Ramos (cell line): ENCODE measurements at regions not wholly inside any gene's neighbourhood (a gene's known extent, or its start where the extent isn't known, plus 50 kb on each side); places are given as distances from the start of the nearest gene placed in this dataset.
"Not testable (repeated sequence)": the region's sequence is repeated elsewhere in the genome, so short reads cannot be mapped to it uniquely, and the experiment has no call there.

Source experiments
- in situ Hi-C: fragments of 300-500 bp; cut with MboI; formaldehyde crosslinking; loops from one replicate; pipeline ENCODE4 v1.14.3; 2022; ENCODE audit warnings: low sequenced_read_pairs; ENCODE audit not compliant: unreplicated experiment

DNA sequence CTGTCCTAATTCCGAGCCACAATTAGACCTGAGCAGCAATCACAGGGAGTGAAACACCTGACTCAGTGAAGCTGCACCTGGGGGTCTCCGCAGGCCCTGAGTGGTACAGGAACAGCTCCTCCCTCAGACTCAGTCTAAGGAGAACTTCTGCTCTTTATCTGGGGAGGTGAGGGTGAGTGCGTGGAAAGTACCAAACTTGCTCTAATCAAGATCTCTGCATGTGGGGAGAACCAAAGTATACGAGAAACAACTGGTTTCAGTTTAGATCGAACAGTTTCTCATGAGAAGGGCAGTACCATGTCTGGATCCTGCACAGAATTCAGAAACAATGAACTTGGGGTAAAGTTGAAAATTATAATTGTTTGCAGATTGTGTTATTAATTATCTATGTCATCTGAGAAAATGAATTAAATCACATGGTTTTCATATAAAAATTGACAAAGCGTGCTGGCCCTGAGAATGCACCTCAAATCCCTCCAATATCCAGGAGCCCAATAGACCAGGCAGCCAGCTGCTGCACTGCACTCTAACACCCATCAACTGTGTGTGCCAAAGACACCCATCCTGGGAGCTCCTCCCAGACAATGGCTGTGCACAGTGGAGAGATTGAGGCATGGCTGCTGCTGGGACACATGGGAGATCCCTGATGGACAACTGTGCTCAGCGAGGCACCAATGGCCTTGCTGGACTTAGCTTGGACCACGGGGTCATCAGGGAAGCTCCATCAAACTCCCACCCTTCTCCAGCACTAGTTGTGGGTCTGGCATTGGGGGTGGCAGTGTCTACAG is 803.8 kb downstream of the TMEM121 start:
- in situ Hi-C loops = not testable (repeated sequence)

DNA sequence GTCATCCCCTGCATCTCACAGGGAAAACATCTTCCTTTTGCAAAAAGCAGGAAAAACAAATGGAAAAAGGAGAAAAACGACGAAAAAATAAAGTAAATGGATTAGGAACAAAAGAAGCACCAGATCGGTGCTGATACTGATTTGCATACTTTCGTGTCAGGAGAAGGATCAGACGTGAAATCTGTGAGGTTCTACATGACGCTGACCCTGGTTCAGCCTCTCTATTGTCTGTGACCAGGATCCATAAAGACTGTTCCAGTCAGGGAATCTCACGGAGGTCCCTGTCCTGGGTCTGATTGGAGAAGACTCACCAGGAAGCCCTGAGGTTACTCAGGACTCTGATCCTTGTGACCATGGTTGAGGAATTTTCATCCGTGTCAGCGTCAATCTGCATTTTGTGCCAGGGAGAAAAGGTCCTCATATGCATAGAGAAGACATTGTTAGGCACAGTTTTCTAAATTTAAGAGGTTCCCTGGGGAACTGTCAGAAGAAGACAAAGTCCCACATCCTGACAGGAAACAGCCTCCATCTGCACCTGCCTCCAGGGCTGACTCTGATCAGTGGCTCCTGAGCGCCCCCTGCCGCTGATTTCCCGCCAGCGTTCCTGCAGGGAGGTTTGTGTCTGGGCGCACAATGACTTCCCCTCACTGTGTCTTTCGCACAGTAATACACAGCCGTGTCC is 808.2 kb downstream of the TMEM121 start:
- in situ Hi-C loops = not testable (repeated sequence)

DNA sequence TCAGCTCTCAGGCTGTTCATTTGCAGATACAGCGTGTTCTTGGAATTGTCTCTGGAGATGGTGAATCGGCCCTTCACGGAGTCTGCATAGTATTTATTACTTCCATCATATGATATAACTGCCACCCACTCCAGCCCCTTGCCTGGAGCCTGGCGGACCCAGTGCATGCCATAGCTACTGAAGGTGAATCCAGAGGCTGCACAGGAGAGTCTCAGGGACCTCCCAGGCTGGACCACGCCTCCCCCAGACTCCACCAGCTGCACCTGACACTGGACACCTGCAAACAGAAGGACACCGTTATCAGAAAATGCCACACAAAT is 808.7 kb downstream of the TMEM121 start:
- in situ Hi-C loops = not testable (repeated sequence)

DNA sequence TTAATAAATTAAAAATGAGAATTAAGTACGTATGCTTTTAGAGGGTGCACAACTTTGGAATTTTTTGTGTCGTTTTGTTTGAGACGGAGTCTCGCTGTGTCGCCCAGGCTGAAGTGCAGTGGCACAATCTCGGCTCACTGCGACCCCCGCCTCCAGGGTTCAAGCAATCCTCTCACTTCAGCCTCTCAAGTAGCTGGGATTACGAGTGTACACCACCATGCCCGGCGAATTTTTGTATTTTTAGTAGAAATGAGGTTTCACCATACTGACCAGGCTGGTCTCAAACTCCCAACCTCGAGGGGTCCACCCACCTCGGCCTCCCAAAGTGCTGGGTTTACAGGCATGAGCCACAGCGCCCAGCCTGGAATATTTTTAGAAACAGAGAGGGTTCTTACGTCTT is 812.4 kb downstream of the TMEM121 start:
- in situ Hi-C loops = not testable (repeated sequence)

DNA sequence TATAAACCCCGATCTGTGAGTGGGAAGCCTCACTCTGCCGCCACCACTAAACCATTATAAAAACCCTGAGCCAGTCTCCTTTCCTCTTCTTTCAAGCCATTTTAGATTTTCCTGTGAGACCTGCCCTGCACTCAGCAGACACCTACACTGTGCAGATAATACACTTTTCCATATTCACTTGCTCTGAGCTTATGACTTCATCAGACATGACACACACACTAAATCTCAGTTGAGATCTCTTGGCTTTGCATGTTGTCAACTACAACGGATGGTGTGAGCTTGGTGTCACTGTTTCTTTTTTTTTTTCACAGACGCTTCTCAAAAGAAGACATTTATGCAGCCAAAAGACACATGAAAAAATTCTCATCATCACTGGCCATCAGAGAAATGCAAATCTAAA is 814.3 kb downstream of the TMEM121 start:
- in situ Hi-C loops = not testable (repeated sequence)

DNA sequence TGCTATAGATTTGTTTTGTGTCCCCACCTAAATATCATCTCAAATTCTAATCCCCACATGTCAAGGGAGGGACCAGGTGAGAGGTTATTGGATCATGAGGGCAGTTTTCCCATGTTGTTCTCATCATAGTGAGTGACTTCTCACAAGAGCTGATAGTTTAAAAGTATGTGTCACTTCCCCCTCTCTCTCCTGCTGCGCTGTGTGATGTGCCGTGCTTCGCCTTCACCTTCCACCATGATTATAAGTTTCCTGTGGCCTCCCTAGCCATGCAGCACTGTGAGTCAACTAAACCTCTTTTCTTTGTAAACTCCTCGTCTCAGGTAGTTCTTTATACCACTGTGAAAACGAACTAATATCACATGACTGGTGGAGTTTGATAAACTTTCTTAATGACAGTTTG is 814.8 kb downstream of the TMEM121 start:
- in situ Hi-C loops = not testable (repeated sequence)

DNA sequence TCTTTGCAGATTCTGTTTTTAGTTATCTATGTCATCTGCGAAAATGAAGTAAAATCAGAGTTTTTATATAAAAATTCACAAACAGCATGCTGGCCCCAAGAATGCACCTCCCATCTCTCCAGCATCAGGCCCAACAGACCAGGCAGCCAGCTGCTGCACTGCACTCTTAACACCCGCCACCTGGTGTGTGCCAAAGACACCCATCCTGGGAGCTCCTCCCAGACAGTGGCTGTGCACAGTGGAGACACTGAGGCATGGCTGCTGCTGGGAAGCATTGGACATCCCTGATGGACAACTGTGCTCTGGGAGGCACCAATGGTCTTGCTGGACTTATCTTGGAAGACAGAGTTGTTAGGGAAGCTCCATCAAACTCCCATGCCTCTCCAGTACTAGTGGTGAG is 817.2 kb downstream of the TMEM121 start:
- in situ Hi-C loops = no loop called here

DNA sequence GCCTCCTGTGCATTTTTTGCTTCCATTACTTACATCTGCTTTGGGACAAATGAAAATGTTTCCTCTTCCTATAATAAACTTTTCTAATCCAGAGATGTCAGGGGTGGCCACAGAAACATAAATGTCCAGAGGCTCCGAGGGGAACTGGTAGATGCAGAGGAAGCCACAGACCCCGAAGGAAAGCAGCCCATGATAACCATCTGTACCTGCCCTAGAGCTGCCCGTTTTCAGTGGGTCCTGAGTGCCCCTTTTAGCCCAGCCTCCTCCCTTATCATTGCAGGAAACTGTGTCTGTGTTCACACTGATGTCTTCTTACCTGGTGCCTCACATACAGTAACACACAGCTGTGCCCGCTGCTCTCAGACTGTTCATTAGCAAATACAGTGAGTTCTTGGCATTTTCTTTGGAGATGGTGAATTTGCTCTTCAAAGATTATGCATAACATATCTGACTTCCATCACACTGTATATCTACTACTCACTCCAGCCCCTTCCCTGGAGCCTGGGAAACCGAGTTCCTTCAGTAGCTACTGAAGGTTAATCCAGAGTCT is 817.8 kb downstream of the TMEM121 start:
- in situ Hi-C loops = not testable (repeated sequence)

DNA sequence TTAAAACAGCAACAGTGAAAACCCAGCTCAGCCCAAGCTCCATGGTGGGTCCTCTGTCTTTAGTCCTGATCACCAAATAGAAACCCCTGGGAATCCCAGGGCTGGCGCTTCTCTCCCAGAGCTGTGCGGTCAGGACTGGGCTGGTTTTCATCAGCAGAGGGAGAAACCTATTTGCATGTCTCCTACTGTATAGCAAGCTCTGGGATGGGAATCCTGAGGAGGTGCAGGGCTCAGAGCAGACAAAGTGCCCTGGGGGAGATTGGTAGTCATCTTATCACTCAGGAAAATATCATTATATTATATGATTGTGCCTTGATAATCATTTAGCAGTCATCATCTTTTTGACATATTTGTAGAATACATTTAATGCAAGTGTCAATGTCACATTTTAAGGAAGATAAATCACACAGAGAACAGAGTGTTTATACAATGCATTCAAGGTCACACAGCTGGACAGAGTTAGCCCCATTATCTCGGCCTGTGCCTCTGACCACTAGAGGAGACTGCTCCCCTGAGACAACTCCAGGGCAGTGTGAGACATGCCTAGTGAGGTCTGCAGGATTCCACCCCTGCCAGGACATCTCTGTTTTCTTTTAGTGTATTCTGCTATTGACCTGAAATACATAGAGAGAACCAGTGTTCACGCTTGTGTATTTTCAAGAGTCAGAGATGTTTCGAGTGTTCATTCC is 818.6 kb downstream of the TMEM121 start:
- in situ Hi-C loops = not testable (repeated sequence)

DNA sequence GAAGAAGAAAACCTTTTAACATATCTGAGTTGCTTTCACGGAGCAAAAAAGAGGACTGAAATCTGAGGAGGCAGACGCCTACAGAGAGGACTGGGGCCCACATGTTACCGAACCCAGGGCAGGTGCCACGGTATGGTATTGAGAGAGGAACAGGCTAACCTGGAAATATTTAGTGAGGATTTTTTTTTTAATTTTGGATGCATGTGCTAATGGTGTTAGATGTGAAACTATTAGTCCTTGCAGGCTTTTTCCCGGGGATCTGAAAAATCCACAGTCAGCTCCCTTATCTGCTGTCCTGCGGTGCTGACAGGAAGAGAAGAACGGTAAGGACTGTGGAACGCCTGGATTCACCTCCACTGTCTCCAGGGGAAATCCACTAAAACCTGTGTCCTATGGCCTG is 819.7 kb downstream of the TMEM121 start:
- in situ Hi-C loops = no loop called here

DNA sequence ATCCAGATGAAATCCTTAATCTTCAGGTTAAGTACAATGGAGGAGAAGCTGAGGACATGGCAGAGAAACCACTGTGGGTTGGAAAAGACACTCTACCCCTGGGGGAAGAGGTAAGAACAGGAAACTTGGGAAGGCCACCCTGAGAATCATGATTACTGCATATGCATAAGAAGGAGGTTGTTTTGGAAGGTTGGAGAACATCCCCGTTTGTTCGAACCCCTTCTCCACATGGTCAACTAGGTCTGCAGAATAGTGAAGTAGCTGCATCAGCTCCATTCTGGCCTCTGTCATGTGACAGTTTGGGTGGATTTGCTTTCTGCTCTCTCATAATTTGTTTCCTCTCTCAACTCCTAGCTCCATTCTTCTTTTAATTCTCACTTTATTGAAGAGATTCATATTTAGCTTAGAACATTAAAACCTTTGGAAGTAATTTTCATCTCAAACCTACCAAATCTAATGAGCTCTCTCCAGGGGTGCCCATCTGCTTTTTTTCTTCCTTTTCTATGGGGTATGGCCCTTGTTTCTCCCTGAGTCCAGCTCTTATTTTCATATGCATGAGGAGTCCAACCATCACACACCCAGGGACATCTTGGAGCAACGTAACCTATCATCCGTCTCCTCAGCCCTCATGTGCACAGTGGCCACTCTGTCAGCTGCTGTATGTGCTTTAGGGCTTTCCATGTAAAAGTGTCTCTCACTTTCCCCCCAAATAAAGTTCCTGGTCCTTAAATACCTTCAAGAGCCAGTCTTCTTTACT is 820.3 kb downstream of the TMEM121 start:
- in situ Hi-C loops = no loop called here

DNA sequence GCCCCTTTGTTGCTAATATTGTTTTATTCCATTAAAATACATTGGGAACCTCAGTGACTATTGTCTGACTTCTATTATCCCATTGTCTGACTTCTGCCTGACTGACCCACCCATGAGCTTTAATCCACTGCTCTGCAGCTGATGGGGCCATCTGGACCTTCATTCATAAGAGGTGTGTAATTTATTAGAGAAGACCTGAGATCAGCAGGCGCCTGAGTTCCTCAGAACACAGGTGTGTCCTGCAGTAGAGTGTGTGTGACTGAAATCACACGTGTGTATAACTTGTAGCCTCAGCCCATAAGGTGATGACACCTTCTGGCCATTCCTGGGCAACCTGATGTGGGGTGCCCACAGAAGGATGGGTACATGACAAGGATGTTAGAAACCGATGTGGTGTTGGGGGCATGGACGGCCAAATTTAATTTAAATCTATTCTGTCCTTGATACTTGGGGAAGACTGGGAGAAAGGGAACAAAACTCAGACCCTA is 821.0 kb downstream of the TMEM121 start:
- in situ Hi-C loops = no loop called here

DNA sequence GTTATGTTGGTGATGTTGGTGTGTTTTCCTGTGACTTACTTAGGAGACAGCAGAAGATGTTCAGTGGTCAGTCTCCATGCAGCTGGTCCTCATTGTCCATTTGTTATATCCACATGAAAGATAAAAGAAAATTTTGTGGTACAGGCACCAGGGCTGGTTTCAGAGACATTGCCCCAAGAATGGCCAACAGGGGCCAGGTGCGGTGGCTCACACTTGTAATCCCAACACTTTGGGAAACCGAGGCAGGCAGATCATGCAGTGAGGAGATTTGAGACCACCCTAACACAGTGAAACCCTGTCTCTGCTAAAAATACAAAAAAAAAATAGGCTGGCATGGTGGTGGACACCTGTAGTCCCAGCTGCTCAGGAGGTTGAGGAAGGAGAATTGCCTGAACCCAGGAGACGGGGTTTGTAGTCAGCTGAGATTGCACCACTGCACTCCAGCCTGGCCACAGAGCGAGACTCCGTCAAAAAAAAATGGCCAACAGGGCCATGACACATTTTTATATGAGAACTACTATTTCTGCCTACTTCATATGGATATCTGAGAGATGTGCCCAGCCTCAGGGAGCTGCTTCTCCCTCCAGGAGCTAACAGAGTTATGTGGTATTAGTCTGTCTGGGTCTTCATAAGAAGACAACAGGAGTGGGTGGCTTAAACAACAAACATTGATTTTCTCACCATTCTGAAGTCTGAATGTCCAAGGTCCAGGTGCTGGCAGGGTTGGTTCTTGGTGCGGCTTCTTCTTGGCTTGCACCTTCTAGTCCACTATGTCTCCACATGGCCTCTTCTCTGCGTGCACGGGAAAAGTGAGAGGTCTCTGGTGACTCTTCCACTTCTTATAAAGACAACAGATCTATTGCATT is 821.7 kb downstream of the TMEM121 start:
- in situ Hi-C loops = no loop called here

DNA sequence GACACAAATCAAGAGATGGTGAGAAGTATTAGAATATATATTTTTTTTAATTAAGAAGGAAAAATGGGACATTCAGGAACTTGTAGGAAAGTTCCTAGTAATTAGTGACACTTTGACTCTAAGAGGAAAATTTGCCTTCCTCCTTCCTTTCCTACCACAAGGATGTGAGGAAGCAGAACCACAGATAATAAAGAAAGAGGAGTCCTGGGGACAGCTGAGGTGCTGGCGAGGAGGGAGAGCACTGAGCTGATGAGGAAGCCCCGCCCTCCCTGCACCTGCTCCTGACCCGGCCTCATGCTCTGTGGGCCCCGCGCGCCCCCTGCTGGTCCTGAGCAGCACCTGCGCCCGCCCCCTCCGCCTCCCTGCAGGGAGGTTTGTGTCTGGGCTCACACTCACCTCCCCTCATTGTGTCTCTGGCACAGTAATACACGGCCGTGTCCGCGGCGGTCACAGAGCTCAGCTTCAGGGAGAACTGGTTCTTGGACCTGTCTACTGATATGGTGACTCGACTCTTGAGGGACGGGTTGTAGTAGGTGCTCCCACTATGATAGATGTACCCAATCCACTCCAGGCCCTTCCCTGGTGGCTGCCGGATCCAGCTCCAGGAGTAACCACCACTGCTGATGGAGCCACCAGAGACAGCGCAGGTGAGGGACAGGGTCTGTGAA is 822.6 kb downstream of the TMEM121 start:
- in situ Hi-C loops = not testable (repeated sequence)

DNA sequence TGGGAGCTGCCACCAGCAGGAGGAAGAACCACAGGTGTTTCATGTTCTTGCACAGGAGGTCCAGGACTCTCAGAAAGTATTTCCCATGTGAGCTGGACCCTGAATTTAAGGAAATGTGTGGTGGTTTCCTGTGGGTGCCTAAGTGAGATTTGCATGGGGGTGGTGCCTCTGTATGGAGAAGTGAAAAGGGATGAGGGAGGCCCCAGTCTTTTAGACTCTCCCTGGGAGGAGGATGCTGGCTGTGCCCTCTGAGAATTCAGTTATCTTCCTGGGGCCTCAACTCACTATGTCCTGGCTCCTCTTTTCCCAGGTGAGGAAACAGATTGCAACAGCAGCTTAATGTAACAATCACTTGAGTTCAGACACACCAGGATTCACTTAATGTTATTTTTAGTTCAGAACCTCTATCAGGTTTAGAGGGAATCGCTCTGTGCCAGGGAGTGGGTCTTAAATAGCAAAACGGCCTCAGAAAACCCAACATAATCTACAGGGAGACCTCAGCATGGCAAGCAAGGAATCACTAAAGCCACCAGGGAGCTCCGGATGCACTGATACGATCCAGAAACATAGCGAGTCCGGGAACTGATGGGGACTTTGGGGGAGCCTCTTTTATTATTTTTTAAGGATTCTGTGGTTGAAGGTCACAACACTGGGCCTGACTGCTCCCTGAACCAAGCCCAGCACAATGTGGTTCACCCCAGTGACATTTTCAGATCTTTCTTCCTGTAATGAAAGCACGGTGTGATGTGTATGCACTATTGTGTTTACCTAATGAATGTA is 823.5 kb downstream of the TMEM121 start:
- in situ Hi-C loops = not testable (repeated sequence)

DNA sequence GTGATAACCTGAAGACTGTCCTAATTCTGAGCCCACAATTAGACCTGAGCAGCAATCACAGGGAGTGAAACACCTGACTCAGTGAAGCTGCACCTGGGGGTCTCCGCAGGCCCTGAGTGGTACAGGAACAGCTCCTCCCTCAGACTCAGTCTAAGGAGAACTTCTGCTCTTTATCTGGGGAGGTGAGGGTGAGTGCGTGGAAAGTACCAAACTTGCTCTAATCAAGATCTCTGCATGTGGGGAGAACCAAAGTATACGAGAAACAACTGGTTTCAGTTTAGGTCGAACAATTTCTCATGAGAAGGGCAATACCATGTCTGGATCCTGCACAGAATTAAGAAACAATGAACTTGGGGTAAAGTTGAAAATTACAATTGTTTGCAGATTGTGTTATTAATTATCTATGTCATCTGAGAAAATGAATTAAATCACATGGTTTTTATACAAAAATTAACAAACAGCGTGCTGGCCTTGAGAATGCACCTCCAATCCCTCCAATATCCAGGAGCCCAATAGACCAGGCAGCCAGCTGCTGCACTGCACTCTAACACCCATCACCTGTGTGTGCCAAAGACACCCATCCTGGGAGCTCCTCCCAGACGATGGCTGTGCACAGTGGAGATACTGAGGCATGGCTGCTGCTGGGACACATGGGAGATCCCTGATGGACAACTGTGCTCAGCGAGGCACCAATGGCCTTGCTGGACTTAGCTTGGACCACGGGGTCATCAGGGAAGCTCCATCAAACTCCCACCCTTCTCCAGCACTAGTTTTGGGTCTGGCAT is 828.8 kb downstream of the TMEM121 start:
- in situ Hi-C loops = not testable (repeated sequence)

DNA sequence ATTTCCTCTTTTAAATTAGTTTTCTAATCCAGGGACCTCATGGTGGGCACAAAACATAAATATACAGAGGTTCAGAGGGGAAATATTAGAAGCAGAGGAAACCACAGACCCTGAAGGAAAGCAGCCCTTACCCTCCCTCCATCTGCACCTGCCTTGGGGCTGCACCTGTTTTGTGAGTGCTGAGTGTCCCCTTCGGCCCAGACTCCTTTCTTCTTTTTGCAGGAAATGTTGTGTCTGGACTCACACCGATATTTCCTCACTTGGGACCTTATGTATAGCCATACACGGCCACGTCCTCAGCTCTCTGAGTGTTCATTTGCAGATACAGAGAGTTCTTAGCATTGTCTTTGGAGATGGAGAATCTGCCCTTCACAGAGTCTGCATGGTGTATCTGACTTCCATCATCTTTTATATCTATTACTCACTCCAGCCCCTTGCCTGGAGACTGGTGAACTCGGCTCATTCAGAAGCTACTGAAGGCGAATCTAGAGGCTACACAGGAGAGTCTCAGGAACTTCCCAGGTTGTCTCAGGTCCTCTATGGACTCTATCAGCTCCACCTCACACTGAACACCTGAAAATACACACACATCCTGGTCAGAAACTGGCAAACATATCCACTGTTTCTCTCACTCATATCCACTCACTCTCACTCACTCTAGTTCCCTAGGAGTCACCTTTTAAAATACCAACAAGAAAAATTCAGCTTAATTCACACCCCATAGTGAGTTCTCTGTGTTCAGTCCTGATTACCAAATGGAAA is 829.7 kb downstream of the TMEM121 start:
- in situ Hi-C loops = not testable (repeated sequence)
